Activated T-helper 2 cell treated with anti-CD3 and anti-CD28 coated beads, Interferon-gamma antibody, Interleukin-2, Interleukin-4, amounts not matched to agents 10 μg/mL and 5 μg/mL and 100 μg/mL, durations not matched to agents 14 hours and 24 hours and 36 hours (primary cell): ENCODE measurements at regions not wholly inside any gene's neighbourhood (a gene's known extent, or its start where the extent isn't known, plus 50 kb on each side); places are given as distances from the start of the nearest gene placed in this dataset.

Experiments used
- DNase-seq: peaks from one replicate; pipeline ENCODE4 v3.0.0; 2021; ENCODE audit warnings: low spot score
- H3K27ac Mint-ChIP-seq: one replicate; pipeline ENCODE4 v1.8.0; 2021; ENCODE audit warnings: mixed read lengths
- H3K27me3 Mint-ChIP-seq: one replicate; pipeline ENCODE4 v1.8.0; 2021; ENCODE audit warnings: low read depth, mixed read lengths
- H3K36me3 Mint-ChIP-seq: one replicate; pipeline ENCODE4 v1.8.0; 2021; ENCODE audit warnings: low read depth, mixed read lengths
- H3K4me1 Mint-ChIP-seq: one replicate; pipeline ENCODE4 v1.8.0; 2021; ENCODE audit warnings: low read depth, mixed read lengths
- H3K4me3 Mint-ChIP-seq: one replicate; pipeline ENCODE4 v1.8.0; 2021; ENCODE audit warnings: low read depth, mild to moderate bottlenecking, moderate library complexity, mixed read lengths
- H3K9me3 Mint-ChIP-seq: one replicate; pipeline ENCODE4 v1.8.0; 2021; ENCODE audit warnings: mixed read lengths
- intact Hi-C: fragments of 100-400 bp; cut with micrococcal nuclease; formaldehyde crosslinking; loops from one replicate; pipeline ENCODE4 v1.15.1; 2023

- Mint-ChIP-seq H3K36me3 (no peaks in the 10 kb centered on the region), H3K27ac (no peak overlapping the region), H3K4me1 (no peaks in the 10 kb centered on the region), H3K27me3 (no peaks in the 10 kb centered on the region), H3K9me3 (no peaks in the 10 kb centered on the region), H3K4me3 (no peak overlapping the region)
- intact Hi-C loops = no loop called here
- no peak for DNase-seq
These were observed 301.8 kb upstream of the SORL1-AS1 start for GRCh38 chr11:121754598-121754997.

GRCh38 chr11:121749691-121750090 lies 296.9 kb upstream of the SORL1-AS1 start:
- H3K36me3 Mint-ChIP-seq = no peaks in the 10 kb centered on the region
- H3K4me1 Mint-ChIP-seq = no peaks in the 10 kb centered on the region
- H3K9me3 Mint-ChIP-seq = no peaks in the 10 kb centered on the region
- H3K4me3 Mint-ChIP-seq = no peak overlapping the region
- no peak for DNase-seq
- H3K27ac Mint-ChIP-seq = no peak overlapping the region
- H3K27me3 Mint-ChIP-seq = no peaks in the 10 kb centered on the region
- intact Hi-C loops = no loop called here

- Mint-ChIP-seq H3K4me1 (no peaks in the 10 kb centered on the region), H3K27me3 (no peaks in the 10 kb centered on the region), H3K4me3 (no peak overlapping the region), H3K36me3 (no peaks in the 10 kb centered on the region), H3K9me3 (no peaks in the 10 kb centered on the region), H3K27ac (no peak overlapping the region)
- intact Hi-C loops = no loop called here
- DNase-seq = no peak
These were observed 295.3 kb upstream of the SORL1-AS1 start for GRCh38 chr11:121748068-121748467.

- Mint-ChIP-seq H3K4me1 (no peaks in the 10 kb centered on the region), H3K27ac (no peak overlapping the region), H3K4me3 (no peak overlapping the region), H3K9me3 (no peaks in the 10 kb centered on the region), H3K27me3 (no peaks in the 10 kb centered on the region), H3K36me3 (no peaks in the 10 kb centered on the region)
- intact Hi-C loops = no loop called here
- no peak for DNase-seq
These were observed 290.5 kb upstream of the SORL1-AS1 start for GRCh38 chr11:121743285-121743684.

GRCh38 chr11:121741761-121742361 lies 289.1 kb upstream of the SORL1-AS1 start:
- DNase-seq = no peak
- intact Hi-C loops = no loop called here
- Mint-ChIP-seq H3K27ac (no peak overlapping the region), H3K9me3 (no peaks in the 10 kb centered on the region), H3K27me3 (no peaks in the 10 kb centered on the region), H3K4me1 (no peaks in the 10 kb centered on the region), H3K36me3 (no peaks in the 10 kb centered on the region), H3K4me3 (no peak overlapping the region)

- Mint-ChIP-seq H3K9me3 (no peaks in the 10 kb centered on the region), H3K27ac (no peak overlapping the region), H3K27me3 (no peaks in the 10 kb centered on the region), H3K36me3 (no peaks in the 10 kb centered on the region), H3K4me3 (no peak overlapping the region), H3K4me1 (no peaks in the 10 kb centered on the region)
- DNase-seq = no peak
- intact Hi-C loops = no loop called here
These were observed 288.6 kb upstream of the SORL1-AS1 start for GRCh38 chr11:121741351-121741760.

GRCh38 chr11:121740902-121741301 lies 288.1 kb upstream of the SORL1-AS1 start:
- Mint-ChIP-seq H3K4me3 (no peak overlapping the region), H3K27ac (no peak overlapping the region), H3K9me3 (no peaks in the 10 kb centered on the region), H3K36me3 (no peaks in the 10 kb centered on the region), H3K27me3 (no peaks in the 10 kb centered on the region), H3K4me1 (no peaks in the 10 kb centered on the region)
- DNase-seq = no peak
- intact Hi-C loops = no loop called here

- H3K36me3 Mint-ChIP-seq = no peaks in the 10 kb centered on the region
- H3K4me3 Mint-ChIP-seq = no peak overlapping the region
- H3K9me3 Mint-ChIP-seq = no peaks in the 10 kb centered on the region
- intact Hi-C loops = no loop called here
- DNase-seq = no peak
- H3K4me1 Mint-ChIP-seq = no peaks in the 10 kb centered on the region
- H3K27me3 Mint-ChIP-seq = peaks cover 3% of the 10 kb centered on the region
- no peak overlapping the region for H3K27ac Mint-ChIP-seq
These were observed 281.1 kb upstream of the SORL1-AS1 start for GRCh38 chr11:121733858-121734257.

- DNase-seq = no peak
- no peaks in the 10 kb centered on the region for H3K9me3 Mint-ChIP-seq
- intact Hi-C loops = no loop called here
- no peak overlapping the region for H3K4me3 Mint-ChIP-seq
- no peaks in the 10 kb centered on the region for H3K36me3 Mint-ChIP-seq
- no peaks in the 10 kb centered on the region for H3K4me1 Mint-ChIP-seq
- peaks cover 13% of the 10 kb centered on the region for H3K27me3 Mint-ChIP-seq
- no peak overlapping the region for H3K27ac Mint-ChIP-seq
These were observed 275.2 kb upstream of the SORL1-AS1 start for GRCh38 chr11:121727942-121728341.

- Mint-ChIP-seq H3K4me3 (no peak overlapping the region), H3K9me3 (no peaks in the 10 kb centered on the region), H3K27ac (no peak overlapping the region), H3K4me1 (no peaks in the 10 kb centered on the region), H3K27me3 (peaks cover 29% of the 10 kb centered on the region), H3K36me3 (no peaks in the 10 kb centered on the region)
- intact Hi-C loops = no loop called here
- DNase-seq = no peak
These were observed 270.5 kb upstream of the SORL1-AS1 start for GRCh38 chr11:121723246-121723741.

- H3K4me1 Mint-ChIP-seq = no peaks in the 10 kb centered on the region
- no peak overlapping the region for H3K4me3 Mint-ChIP-seq
- no peak overlapping the region for H3K27ac Mint-ChIP-seq
- no peaks in the 10 kb centered on the region for H3K36me3 Mint-ChIP-seq
- DNase-seq = no peak
- peaks cover 29% of the 10 kb centered on the region for H3K27me3 Mint-ChIP-seq
- no peaks in the 10 kb centered on the region for H3K9me3 Mint-ChIP-seq
- intact Hi-C loops = no loop called here
These were observed 269.9 kb upstream of the SORL1-AS1 start for GRCh38 chr11:121722431-121723245.

- Mint-ChIP-seq H3K27ac (no peak overlapping the region), H3K4me1 (no peaks in the 10 kb centered on the region), H3K36me3 (no peaks in the 10 kb centered on the region), H3K27me3 (peaks cover 27% of the 10 kb centered on the region), H3K9me3 (no peaks in the 10 kb centered on the region), H3K4me3 (no peak overlapping the region)
- no peak for DNase-seq
- intact Hi-C loops = no loop called here
These were observed 269.2 kb upstream of the SORL1-AS1 start for GRCh38 chr11:121721961-121722360.

- H3K27me3 Mint-ChIP-seq = peaks cover 25% of the 10 kb centered on the region
- no peaks in the 10 kb centered on the region for H3K36me3 Mint-ChIP-seq
- H3K4me1 Mint-ChIP-seq = no peaks in the 10 kb centered on the region
- intact Hi-C loops = no loop called here
- no peaks in the 10 kb centered on the region for H3K9me3 Mint-ChIP-seq
- H3K27ac Mint-ChIP-seq = no peak overlapping the region
- H3K4me3 Mint-ChIP-seq = no peak overlapping the region
- DNase-seq = no peak
These were observed 268.7 kb upstream of the SORL1-AS1 start for GRCh38 chr11:121721448-121721847.
